ENCODE measurements at regions not wholly inside any gene's neighbourhood (a gene's known extent, or its start where the extent isn't known, plus 50 kb on each side); places are given as distances from the start of the nearest gene placed in this dataset.

DNA sequence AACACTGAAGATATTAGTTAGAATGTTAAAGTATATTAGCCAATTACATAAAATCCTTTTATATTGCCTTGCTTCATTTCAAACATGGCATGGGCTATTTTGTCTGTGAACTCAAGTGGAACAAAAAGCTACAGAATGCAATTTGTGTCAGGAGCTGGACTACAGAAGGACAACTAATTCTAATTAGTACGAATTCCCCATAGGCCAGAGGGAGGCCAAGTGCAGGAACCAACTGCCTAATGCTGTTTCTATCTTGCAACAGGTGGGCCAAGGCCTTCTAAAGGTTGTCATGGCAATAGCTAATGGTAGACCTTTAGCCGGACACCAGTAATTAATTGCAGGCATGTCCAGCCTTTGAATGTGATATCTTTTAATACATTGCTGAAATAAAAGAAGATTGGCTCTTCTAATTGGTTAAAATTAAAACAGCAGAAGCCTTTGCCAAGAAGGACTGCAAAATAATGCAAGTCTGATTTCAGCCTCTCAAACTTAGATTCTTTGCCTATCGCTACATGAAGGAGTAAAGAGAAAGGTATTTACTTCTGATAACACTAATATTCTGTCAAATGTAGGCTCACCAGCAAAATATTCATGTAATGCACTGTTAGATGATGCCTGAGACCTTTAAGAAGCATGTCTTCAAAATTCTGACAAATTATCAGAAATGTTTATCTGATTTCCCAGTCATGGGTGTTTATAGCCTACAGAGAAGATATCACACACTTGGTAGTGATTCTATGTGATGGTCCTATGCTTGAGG lies 232.1 kb downstream of the LMO4 start:
- no peak for TF ChIP-seq POLR2A (IDR thresholded peaks at IDR 0.05)
- TF ChIP-seq, protein P1, sequence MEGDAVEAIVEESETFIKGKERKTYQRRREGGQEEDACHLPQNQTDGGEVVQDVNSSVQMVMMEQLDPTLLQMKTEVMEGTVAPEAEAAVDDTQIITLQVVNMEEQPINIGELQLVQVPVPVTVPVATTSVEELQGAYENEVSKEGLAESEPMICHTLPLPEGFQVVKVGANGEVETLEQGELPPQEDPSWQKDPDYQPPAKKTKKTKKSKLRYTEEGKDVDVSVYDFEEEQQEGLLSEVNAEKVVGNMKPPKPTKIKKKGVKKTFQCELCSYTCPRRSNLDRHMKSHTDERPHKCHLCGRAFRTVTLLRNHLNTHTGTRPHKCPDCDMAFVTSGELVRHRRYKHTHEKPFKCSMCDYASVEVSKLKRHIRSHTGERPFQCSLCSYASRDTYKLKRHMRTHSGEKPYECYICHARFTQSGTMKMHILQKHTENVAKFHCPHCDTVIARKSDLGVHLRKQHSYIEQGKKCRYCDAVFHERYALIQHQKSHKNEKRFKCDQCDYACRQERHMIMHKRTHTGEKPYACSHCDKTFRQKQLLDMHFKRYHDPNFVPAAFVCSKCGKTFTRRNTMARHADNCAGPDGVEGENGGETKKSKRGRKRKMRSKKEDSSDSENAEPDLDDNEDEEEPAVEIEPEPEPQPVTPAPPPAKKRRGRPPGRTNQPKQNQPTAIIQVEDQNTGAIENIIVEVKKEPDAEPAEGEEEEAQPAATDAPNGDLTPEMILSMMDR (IDR thresholded peaks at IDR 0.05): no peak

Data from body of pancreas (tissue), 4 donors.